Upper lobe of left lung (tissue), 6 donors: ENCODE measurements at regions not wholly inside any gene's neighbourhood (a gene's known extent, or its start where the extent isn't known, plus 50 kb on each side); places are given as distances from the start of the nearest gene placed in this dataset.

Experiments used
- ATAC-seq, 2 donors: fragments of 200-7000 bp; cut with Tn5 transposase; one replicate each; pipeline ENCODE4 v1.9.1; 2022; ENCODE audit warnings: mild to moderate bottlenecking in 2 of 2, moderate library complexity in 2 of 2; ENCODE audit not compliant: low FRiP score in 2 of 2
- DNase-seq, 2 donors: peaks; one replicate each; pipeline ENCODE4 v3.0.0-alpha.2; 2019 to 2020
- H3K27ac ChIP-seq, 4 donors: fragments of 200-600 bp; sonication (generic); one replicate each; pipeline ENCODE4 v1.5.1; 2016 to 2019
- H3K27me3 ChIP-seq, 4 donors: fragments of 200-600 bp; sonication (generic); one replicate each; pipeline ENCODE4 v1.5.1; 2017 to 2019
- H3K36me3 ChIP-seq, 4 donors: fragments of 200-600 bp; sonication (generic); one replicate each; pipeline ENCODE4 v1.5.1; 2016 to 2019
- H3K4me1 ChIP-seq, 4 donors: fragments of 200-600 bp; sonication (generic); one replicate each; pipeline ENCODE4 v1.5.1; 2018 to 2019
- H3K4me3 ChIP-seq, 4 donors: fragments of 200-600 bp; sonication (generic); one replicate each; pipeline ENCODE4 v1.5.1; 2017 to 2019; ENCODE audit warnings: mild to moderate bottlenecking in 2 of 4, moderate library complexity in 1 of 4
- H3K9me3 ChIP-seq, 4 donors: fragments of 200-600 bp; sonication (generic); one replicate each; pipeline ENCODE4 v1.5.1; 2018 to 2019
- EP300 ChIP-seq, 4 donors: sonication (generic); formaldehyde crosslinking; IDR thresholded peaks; one replicate each; pipeline ENCODE4 v1.5.1; 2017; ENCODE audit warnings: antibody characterized with exemption in 4 of 4, control low read depth in 2 of 4
- POLR2A ChIP-seq, 4 donors: fragments of 450-650 bp; IDR thresholded peaks; one replicate each; pipeline ENCODE4 v1.5.1; 2016 to 2017; ENCODE audit warnings: antibody characterized with exemption in 4 of 4, mild to moderate bottlenecking in 2 of 4
- POLR2AphosphoS5 ChIP-seq, 2 donors: sonication (generic); formaldehyde crosslinking; IDR thresholded peaks; one replicate each; pipeline ENCODE4 v1.5.1; 2017; ENCODE audit warnings: antibody characterized with exemption in 2 of 2
- WGBS, 2 donors: methylation state at CpG; one replicate each; pipeline ENCODE4 v1.1.5; 2017 to 2018; 5-methylcytosine and 5-hydroxymethylcytosine counted together
- TF ChIP-seq, protein P1 (sequence below), 6 experiments: fragments of 450-650 bp in 4 of 6; fragments of 200-600 bp in 2 of 6; sonication (generic) in 2 of 6; IDR thresholded peaks; one replicate each; pipeline ENCODE4 v1.5.1; 2016 to 2019; ENCODE audit warnings: antibody characterized with exemption in 6 of 6
- donor health status: DM: no; HTN: no; CAD: no; lungs with moderate emphysema.
- donor health status: DM: no; HTN: yes; CAD: no; lungs with severe emphysema.

DNA sequence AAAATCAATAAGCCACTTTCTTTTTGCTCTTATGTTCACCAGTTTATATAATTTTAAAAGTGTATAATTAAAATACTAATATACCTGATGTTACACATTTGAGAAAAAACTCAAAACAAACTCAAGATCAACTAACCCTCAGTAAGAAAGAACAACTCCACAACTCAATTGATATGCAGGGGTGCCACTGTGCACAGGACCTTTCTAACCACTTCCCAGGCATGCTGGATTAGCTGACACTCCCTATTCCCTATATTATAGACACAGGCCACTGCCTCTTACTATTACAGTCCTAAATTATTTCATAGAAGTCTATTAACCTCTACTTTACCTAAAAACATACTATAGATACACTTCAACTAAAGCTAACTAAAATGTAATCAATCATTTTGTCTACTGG is 191.7 kb upstream of the KRR1 start:
- no peak overlapping the region for H3K27ac ChIP-seq
- H3K4me3 ChIP-seq, result no peak overlapping the region
- H3K4me1 ChIP-seq, result peaks cover 0 to 5% (median 2%) of the 10 kb centered on the region in 4 donors
- TF ChIP-seq POLR2A (IDR thresholded peaks at IDR 0.05) (no peak), POLR2AphosphoS5 (IDR thresholded peaks at IDR 0.05) (no peak), EP300 (IDR thresholded peaks at IDR 0.05) (no peak)
- TF ChIP-seq, protein P1, sequence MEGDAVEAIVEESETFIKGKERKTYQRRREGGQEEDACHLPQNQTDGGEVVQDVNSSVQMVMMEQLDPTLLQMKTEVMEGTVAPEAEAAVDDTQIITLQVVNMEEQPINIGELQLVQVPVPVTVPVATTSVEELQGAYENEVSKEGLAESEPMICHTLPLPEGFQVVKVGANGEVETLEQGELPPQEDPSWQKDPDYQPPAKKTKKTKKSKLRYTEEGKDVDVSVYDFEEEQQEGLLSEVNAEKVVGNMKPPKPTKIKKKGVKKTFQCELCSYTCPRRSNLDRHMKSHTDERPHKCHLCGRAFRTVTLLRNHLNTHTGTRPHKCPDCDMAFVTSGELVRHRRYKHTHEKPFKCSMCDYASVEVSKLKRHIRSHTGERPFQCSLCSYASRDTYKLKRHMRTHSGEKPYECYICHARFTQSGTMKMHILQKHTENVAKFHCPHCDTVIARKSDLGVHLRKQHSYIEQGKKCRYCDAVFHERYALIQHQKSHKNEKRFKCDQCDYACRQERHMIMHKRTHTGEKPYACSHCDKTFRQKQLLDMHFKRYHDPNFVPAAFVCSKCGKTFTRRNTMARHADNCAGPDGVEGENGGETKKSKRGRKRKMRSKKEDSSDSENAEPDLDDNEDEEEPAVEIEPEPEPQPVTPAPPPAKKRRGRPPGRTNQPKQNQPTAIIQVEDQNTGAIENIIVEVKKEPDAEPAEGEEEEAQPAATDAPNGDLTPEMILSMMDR (IDR thresholded peaks at IDR 0.05), result no peak
- ATAC-seq, result no peak
- DNase-seq, result no peak
- H3K27me3 ChIP-seq, result no peaks in the 10 kb centered on the region
- H3K9me3 ChIP-seq, result no peaks in the 10 kb centered on the region
- no peaks in the 10 kb centered on the region for H3K36me3 ChIP-seq

DNA sequence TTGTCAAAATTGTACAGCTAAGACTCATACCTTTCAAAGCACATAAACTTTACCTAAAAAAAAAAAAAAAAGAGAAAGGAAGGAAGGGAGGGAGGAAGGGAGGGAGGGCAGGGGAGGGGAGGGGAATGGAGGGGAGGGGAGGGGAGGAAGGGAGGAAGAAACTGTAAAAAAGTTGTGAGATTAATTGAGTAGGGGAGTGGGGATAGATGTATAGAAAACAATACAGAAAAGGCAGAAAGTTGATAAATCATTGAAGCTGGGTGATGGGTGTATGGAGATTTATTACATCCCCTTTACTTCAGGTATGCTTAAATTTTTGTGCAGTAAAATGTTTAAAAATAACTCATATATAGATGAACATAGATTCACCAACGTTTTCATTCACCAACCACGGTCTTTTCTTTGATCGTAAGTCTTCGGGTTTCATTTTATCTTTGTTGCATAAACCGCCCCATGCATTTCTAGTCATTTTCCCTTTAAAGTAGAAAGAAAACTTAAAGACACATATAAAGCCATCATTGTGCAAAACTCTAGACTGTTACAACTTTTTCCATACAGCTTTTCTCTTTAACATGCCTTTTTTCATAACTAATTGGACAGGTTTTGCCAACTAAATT is 191.2 kb upstream of the KRR1 start:
- H3K27me3 ChIP-seq, result no peaks in the 10 kb centered on the region
- WGBS, 2 donors, result 48 to 51% methylated on average over 5 of the region's 5 CpGs

DNA sequence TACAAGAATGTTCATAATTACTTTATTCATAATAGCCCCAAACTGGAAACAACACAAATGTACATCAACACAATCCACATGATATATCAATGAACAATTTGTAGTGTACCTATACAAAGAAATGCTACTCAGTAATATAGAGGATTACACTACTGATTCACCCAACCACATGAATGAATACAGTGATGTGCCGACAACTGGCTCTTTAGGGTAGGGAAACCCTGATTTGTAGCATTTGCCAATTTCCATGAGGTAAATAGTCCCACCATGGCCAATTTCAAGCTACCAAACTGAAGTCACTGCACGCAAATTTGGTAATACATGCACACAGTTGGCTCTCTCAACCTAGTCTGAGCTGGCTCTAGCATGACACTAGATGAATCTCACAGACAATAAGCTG is 190.4 kb upstream of the KRR1 start:
- Histone ChIP-seq H3K27me3 (no peaks in the 10 kb centered on the region), H3K9me3 (no peaks in the 10 kb centered on the region), H3K4me3 (no peak overlapping the region), H3K4me1 (peaks cover 0 to 5% (median 2%) of the 10 kb centered on the region in 4 donors), H3K36me3 (no peaks in the 10 kb centered on the region), H3K27ac (no peak overlapping the region)
- 96 to 100% methylated on average over 2 of the region's 2 CpGs for WGBS, 2 donors
- no peak for ATAC-seq
- DNase-seq, result no peak
- TF ChIP-seq POLR2A (IDR thresholded peaks at IDR 0.05) (no peak), EP300 (IDR thresholded peaks at IDR 0.05) (no peak), POLR2AphosphoS5 (IDR thresholded peaks at IDR 0.05) (no peak)
- TF ChIP-seq, protein P1 (IDR thresholded peaks at IDR 0.05), result no peak

More for the DNA sequence above, 191.2 kb upstream of the KRR1 start:
- H3K36me3 ChIP-seq, result no peaks in the 10 kb centered on the region
- no peak overlapping the region for H3K4me3 ChIP-seq
- DNase-seq (no peak), ATAC-seq (no peak)
- TF ChIP-seq, protein P1 (IDR thresholded peaks at IDR 0.05), result no peak
- no peak for TF ChIP-seq POLR2AphosphoS5 (IDR thresholded peaks at IDR 0.05)
- peaks cover 0 to 5% (median 2%) of the 10 kb centered on the region in 4 donors for H3K4me1 ChIP-seq
- no peaks in the 10 kb centered on the region for H3K9me3 ChIP-seq
- H3K27ac ChIP-seq, result no peak overlapping the region

DNA sequence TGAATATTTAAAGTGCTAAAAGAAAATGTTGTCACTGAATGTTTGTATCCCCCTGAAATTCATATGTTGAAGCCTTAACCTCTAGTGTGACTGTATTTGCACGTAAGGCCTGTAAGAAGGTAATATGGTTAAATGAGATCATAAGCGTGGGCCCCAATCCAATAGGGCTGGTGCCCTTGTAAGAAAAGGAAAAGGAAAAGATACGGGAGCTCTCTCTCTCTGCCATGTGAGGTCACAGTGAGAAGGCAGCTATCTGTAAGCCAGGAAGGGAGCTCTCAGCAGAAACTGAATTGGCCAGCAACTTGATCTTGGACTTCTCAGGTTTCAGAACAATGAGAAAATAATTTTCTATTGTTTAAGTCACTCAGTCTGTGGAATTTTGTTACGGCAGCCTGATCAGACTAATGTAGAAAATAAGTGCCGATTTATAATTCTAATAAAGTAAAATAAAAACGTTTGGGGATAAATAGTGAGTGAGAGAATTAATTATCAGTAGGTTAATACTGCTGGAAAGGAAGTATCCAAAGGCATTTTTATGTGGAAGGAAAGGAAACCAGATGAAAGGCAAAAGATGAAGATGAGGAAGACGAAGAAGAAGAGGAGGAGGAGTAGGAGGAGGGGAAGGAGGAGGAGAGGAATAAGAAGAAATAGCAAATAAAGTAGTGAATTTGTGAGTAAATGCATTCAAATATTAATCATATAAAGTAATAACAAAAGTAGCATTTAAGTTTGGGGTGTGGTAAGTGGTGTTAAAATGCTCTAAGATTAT is 188.5 kb upstream of the KRR1 start:
- no peaks in the 10 kb centered on the region for H3K9me3 ChIP-seq
- no peaks in the 10 kb centered on the region for H3K4me1 ChIP-seq
- H3K27me3 ChIP-seq, result no peaks in the 10 kb centered on the region
- no peak overlapping the region for H3K27ac ChIP-seq
- ATAC-seq (no peak), DNase-seq (no peak)
- H3K4me3 ChIP-seq, result no peak overlapping the region
- H3K36me3 ChIP-seq, result no peaks in the 10 kb centered on the region
- 73 to 75% methylated on average over 7 of the region's 7 CpGs for WGBS, 2 donors
- no peak for TF ChIP-seq POLR2A (IDR thresholded peaks at IDR 0.05)
- TF ChIP-seq, protein P1 (IDR thresholded peaks at IDR 0.05), result no peak
- no peak for TF ChIP-seq EP300 (IDR thresholded peaks at IDR 0.05)
- TF ChIP-seq POLR2AphosphoS5 (IDR thresholded peaks at IDR 0.05), result no peak

DNA sequence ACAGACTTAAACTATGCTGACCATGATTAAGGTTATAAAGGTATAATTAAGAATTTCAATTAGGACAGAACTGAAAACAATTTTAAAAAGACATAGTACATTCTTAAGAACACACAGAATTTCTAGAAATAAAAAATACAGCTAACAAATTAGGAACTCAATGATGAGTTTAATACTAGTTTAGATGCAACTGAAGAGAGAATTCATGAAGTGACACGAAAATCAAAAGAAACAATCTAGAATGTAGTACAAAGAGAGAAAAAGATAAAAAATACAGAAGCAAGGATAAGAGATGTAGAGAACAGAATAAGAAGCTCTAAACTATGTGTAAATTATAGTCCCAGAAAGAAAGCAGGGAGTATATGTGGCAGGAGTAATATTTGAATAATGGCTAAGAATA is 187.8 kb upstream of the KRR1 start:
- ATAC-seq, result no peak
- TF ChIP-seq, protein P1 (IDR thresholded peaks at IDR 0.05), result no peak
- no peak for TF ChIP-seq POLR2A (IDR thresholded peaks at IDR 0.05)
- no peaks in the 10 kb centered on the region for H3K9me3 ChIP-seq

More for the DNA sequence above, 187.8 kb upstream of the KRR1 start:
- 75 to 95% methylated on average over 1 of the region's 1 CpG for WGBS, 2 donors
- no peak for DNase-seq
- H3K27me3 ChIP-seq, result no peaks in the 10 kb centered on the region
- no peaks in the 10 kb centered on the region for H3K4me1 ChIP-seq
- no peak overlapping the region for H3K4me3 ChIP-seq
- no peaks in the 10 kb centered on the region for H3K36me3 ChIP-seq
- no peak overlapping the region for H3K27ac ChIP-seq
